Esophagus (tissue), 2 donors: ENCODE measurements at regions not wholly inside any gene's neighbourhood (a gene's known extent, or its start where the extent isn't known, plus 50 kb on each side); places are given as distances from the start of the nearest gene placed in this dataset.

Source experiments
- H3K27ac ChIP-seq, 2 donors: one replicate each; pipeline ENCODE4 v1.5.1; 2013; ENCODE audit warnings: low read depth in 2 of 2, mild to moderate bottlenecking in 2 of 2, inconsistent platforms in 1 of 2, low read length in 1 of 2, moderate library complexity in 1 of 2
- H3K27me3 ChIP-seq, 2 donors: one replicate each; pipeline ENCODE4 v1.6.1; 2013; ENCODE audit warnings: low read length in 2 of 2, control low read depth in 1 of 2, mild to moderate bottlenecking in 1 of 2; ENCODE audit not compliant: insufficient read depth in 2 of 2, control insufficient read depth in 1 of 2
- H3K36me3 ChIP-seq, 2 donors: one replicate each; pipeline ENCODE4 v1.6.1; 2013; ENCODE audit warnings: low read length in 1 of 2; ENCODE audit not compliant: control insufficient read depth in 2 of 2, insufficient read depth in 2 of 2
- H3K4me1 ChIP-seq, 2 donors: one replicate each; pipeline ENCODE4 v1.6.1; 2013; ENCODE audit warnings: low read length in 1 of 2; ENCODE audit not compliant: control insufficient read depth in 2 of 2, insufficient read depth in 2 of 2
- H3K4me3 ChIP-seq, 2 donors: one replicate each; pipeline ENCODE4 v1.5.1; 2013; ENCODE audit warnings: low read length in 2 of 2, mild to moderate bottlenecking in 2 of 2, low read depth in 1 of 2, moderate library complexity in 1 of 2
- H3K9me3 ChIP-seq, 2 donors: one replicate each; pipeline ENCODE4 v1.6.1; 2013; ENCODE audit warnings: mild to moderate bottlenecking in 2 of 2, low read depth in 1 of 2, low read length in 1 of 2, moderate library complexity in 1 of 2; ENCODE audit not compliant: control insufficient read depth in 2 of 2, insufficient read depth in 1 of 2
- WGBS, 2 donors: extraction: QIAGEN DNeasy Blood & Tissue Kit; methylation state at CpG; one replicate each; pipeline ENCODE4 v1.1.7; 2013; 5-methylcytosine and 5-hydroxymethylcytosine counted together
- donor health status: healthy with polysubstance abuse.
- donor health status: Bipolar disorder and iron deficiency.

GRCh38 chr12:25424211-25424731, 128.8 kb downstream of the LMNTD1 start:
- Histone ChIP-seq H3K27ac (no peak overlapping the region), H3K4me1 (no peaks in the 10 kb centered on the region), H3K9me3 (no peaks in the 10 kb centered on the region), H3K4me3 (no peak overlapping the region), H3K36me3 (no peaks in the 10 kb centered on the region), H3K27me3 (no peaks in the 10 kb centered on the region)
- 73 to 74% methylated on average over 6 of the region's 6 CpGs for WGBS, 2 donors

DNA sequence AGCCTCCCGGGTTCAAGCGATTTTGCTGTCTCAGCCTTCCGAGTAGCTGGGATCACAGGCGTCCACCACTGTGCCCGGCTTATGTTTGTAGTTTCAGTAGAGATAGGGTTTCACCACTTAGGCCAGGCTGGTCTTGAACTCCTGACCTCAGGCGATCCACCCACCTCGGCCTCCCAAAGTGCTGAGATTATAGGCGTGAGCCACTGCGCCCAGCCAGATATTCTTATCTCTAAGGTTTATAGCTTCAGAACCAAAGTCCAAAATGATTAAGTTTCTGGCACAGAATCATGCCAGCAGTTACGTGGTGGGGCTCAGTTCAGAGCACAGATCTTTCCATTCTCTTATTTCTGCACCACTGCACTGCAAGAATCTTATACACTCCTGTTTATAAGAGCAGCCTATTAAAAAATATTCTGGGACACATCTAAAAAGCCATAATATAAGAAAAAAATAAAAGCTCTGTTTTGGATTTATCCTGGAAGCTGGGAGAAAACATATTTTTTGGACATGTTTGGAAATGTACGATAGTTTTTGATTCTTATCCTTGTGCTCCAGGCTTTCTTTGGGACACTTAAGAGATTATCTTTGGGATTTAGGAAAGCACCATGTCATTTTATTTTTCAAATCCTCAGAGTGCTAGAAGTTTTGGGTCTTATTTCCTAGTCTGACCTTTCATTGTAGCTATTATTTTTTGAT, 129.6 kb downstream of the LMNTD1 start:
- 64 to 75% methylated on average over 11 of the region's 11 CpGs for WGBS, 2 donors
- no peaks in the 10 kb centered on the region for H3K4me1 ChIP-seq
- H3K36me3 ChIP-seq, result no peaks in the 10 kb centered on the region
- H3K27ac ChIP-seq, result no peak overlapping the region
- H3K4me3 ChIP-seq, result no peak overlapping the region
- no peaks in the 10 kb centered on the region for H3K27me3 ChIP-seq
- H3K9me3 ChIP-seq, result no peaks in the 10 kb centered on the region

GRCh38 chr12:25422241-25422640, 130.8 kb downstream of the LMNTD1 start:
- Histone ChIP-seq H3K9me3 (no peaks in the 10 kb centered on the region), H3K36me3 (no peaks in the 10 kb centered on the region), H3K4me1 (no peaks in the 10 kb centered on the region), H3K27me3 (no peaks in the 10 kb centered on the region), H3K4me3 (no peak overlapping the region), H3K27ac (no peak overlapping the region)
- 76 to 81% methylated on average over 1 of the region's 1 CpG for WGBS, 2 donors

GRCh38 chr12:25421651-25422167, 131.4 kb downstream of the LMNTD1 start:
- 90 to 97% methylated on average over 2 of the region's 2 CpGs for WGBS, 2 donors

DNA sequence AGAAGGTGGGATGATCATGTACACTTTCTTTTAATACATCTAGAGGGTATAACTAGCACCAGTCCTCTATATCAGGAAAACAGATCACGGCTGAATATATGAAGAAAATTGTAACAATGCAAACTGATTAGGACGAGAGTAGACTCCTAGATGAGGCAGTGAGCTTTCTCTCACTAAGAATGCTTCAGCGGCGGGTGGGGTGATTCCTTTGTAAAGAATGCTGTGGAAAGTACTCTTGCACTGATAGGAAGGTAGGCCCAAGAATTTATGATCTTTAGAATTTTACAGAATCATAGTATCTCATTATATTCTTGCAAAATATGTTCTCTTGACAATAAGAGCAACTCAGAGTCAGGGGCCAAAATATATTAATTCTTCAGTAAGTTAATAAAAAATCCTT, 133.0 kb downstream of the LMNTD1 start:
- Histone ChIP-seq H3K4me3 (no peak overlapping the region), H3K4me1 (no peaks in the 10 kb centered on the region), H3K36me3 (no peaks in the 10 kb centered on the region), H3K27ac (no peak overlapping the region), H3K27me3 (no peaks in the 10 kb centered on the region), H3K9me3 (no peaks in the 10 kb centered on the region)
- 52 to 57% methylated on average over 4 of the region's 4 CpGs for WGBS, 2 donors

More at GRCh38 chr12:25421651-25422167, 131.4 kb downstream of the LMNTD1 start:
- H3K27me3 ChIP-seq, result no peaks in the 10 kb centered on the region
- H3K4me3 ChIP-seq, result no peak overlapping the region
- no peaks in the 10 kb centered on the region for H3K4me1 ChIP-seq
- no peak overlapping the region for H3K27ac ChIP-seq
- no peaks in the 10 kb centered on the region for H3K9me3 ChIP-seq
- H3K36me3 ChIP-seq, result no peaks in the 10 kb centered on the region

- H3K27me3 ChIP-seq, result no peaks in the 10 kb centered on the region
- H3K9me3 ChIP-seq, result no peaks in the 10 kb centered on the region
- WGBS, 2 donors, result 72 to 78% methylated on average over 2 of the region's 2 CpGs
- H3K4me1 ChIP-seq, result no peaks in the 10 kb centered on the region
- no peak overlapping the region for H3K4me3 ChIP-seq
- no peaks in the 10 kb centered on the region for H3K36me3 ChIP-seq
- no peak overlapping the region for H3K27ac ChIP-seq
Measured at GRCh38 chr12:25419595-25419994, 133.5 kb downstream of the LMNTD1 start.

DNA sequence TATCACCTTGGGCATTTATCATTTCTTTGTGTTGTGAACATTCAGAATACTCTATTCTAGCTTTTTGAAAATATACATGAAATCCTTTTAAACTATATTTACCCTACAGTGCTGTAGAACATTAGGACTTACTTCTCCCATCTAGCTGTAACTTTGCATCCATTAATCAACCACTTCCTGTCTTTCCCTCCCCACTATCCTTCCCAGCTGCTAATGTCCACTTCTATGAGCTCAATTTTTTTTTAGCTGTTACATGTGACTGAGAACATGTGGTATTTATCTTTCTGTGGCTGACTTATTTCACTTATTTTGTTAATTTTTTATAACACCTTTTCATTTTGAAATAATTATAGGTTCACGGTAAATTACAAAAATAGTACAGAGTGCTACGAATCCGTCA, 136.0 kb downstream of the LMNTD1 start:
- H3K27me3 ChIP-seq, result no peaks in the 10 kb centered on the region
- WGBS, 2 donors, result 88 to 92% methylated on average over 3 of the region's 3 CpGs

DNA sequence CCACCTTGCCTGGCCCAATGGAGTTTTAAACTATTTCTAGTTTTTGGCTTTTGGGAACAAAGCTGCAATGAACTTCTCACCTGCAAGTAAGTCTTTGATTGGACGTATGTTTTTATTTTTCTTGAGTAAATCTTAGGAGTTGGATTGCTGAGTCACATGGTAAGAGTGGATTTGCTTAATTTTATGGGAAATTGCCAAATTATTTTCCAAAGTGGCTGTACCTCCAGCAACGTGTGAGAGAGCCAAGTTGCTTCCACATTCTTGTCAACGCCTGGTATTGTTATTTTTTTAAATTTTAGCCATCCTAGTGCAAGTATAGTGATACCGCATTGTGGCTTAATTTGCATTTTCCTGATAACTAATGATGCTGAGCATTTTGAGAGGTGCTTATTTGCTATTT, 136.6 kb downstream of the LMNTD1 start:
- no peaks in the 10 kb centered on the region for H3K36me3 ChIP-seq
- no peaks in the 10 kb centered on the region for H3K9me3 ChIP-seq
- no peaks in the 10 kb centered on the region for H3K27me3 ChIP-seq
- WGBS, 2 donors, result 65 to 67% methylated on average over 4 of the region's 4 CpGs
- no peak overlapping the region for H3K4me3 ChIP-seq
- no peak overlapping the region for H3K27ac ChIP-seq
- H3K4me1 ChIP-seq, result no peaks in the 10 kb centered on the region

More for the DNA sequence above, 136.0 kb downstream of the LMNTD1 start:
- Histone ChIP-seq H3K4me3 (no peak overlapping the region), H3K36me3 (no peaks in the 10 kb centered on the region), H3K27ac (no peak overlapping the region), H3K9me3 (no peaks in the 10 kb centered on the region), H3K4me1 (no peaks in the 10 kb centered on the region)

DNA sequence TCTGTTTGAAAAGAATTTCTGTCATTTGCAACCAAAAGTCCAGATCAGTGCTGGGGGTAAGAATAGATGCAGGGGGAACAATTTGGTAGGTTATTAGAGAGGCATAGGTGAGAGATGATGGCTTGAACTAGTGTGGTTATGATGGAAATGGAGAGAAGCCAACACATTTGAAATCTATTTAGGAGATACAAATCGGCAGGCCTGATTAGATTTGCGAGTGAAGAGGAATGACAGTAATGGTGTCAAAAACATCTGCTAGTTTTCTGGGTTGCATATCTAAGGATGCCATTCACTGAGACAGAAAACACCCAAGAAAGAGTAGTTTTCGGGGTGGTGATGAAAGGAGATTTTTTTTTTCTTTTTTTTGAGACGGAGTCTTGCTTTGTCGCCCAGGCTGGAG, 138.1 kb downstream of the LMNTD1 start:
- Histone ChIP-seq H3K36me3 (no peaks in the 10 kb centered on the region), H3K27ac (no peak overlapping the region), H3K4me1 (no peaks in the 10 kb centered on the region), H3K9me3 (no peaks in the 10 kb centered on the region), H3K27me3 (no peaks in the 10 kb centered on the region), H3K4me3 (no peak overlapping the region)
- WGBS, 2 donors, result 80 to 85% methylated on average over 5 of the region's 5 CpGs

DNA sequence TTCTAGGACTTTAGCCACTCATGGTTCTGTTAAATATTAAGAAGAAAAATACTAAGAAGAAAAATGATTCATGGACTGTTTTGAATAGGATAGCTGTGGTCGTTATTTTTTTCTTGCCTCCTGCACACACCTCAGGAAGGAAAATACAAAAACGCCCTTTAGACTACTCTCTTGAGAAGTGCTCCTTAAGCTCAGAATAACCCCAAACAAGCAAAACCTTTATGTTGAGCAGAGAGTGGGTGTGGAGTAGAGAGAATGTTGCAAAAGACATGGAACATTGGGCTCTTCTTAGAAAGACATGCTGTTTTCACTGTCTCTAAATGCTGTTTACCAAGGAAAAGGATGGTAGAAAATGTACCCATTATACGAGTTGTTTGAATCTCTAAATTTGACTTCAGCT, 140.3 kb downstream of the LMNTD1 start:
- Histone ChIP-seq H3K4me1 (no peaks in the 10 kb centered on the region), H3K27ac (no peak overlapping the region), H3K9me3 (no peaks in the 10 kb centered on the region), H3K4me3 (no peak overlapping the region), H3K36me3 (no peaks in the 10 kb centered on the region), H3K27me3 (no peaks in the 10 kb centered on the region)
- WGBS, 2 donors, result 63 to 68% methylated on average over 3 of the region's 3 CpGs
